HG02885 (cell line): ENCODE measurements at regions not wholly inside any gene's neighbourhood (a gene's known extent, or its start where the extent isn't known, plus 50 kb on each side); places are given as distances from the start of the nearest gene placed in this dataset.

ENCODE experiments used
- ATAC-seq: cut with Tn5 transposase; IDR thresholded peaks from one replicate; pipeline ENCODE4 v1.9.1; 2021; ENCODE audit warnings: mild to moderate bottlenecking; ENCODE audit not compliant: unreplicated experiment, poor library complexity

DNA sequence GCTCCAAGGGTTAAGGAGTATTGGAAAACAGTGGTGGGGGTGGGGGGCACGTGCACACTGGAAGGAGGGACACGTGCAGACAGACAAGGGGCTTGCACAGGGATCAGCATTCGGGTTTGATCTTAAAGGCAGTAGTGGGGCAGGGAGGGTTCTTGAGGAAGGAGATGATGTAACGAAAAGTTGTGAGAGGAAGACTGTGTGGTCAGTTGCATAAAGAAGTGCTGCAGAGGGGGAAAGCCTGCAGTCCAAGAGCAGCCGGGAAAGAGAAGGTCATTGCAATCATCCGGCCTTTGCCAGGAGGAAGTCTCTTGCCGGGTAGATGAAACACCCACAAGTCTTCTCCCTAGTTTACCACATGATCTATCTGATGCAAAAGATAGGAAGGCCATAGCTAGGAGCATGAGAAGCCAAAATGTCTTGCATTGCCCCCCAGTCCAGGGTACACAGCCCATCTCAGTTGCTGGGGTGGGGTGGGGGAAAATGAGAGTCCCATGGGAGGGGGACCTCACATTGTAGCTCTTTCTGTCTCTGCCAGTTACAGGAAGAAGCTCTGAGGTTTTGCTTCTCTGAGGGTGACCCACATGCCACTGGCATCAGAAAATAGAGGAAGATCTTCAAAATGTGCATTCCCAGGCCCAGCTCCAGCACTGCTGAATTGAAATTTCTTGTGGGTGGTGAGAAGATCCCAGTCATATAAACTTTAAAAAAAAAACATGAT lies 202.5 kb upstream of the RAB4A start:
- no peak for ATAC-seq

- ATAC-seq = no peak
These were observed 201.7 kb upstream of the RAB4A start for GRCh38 chr1:229069176-229069575.

- ATAC-seq = no peak
These were observed 200.7 kb upstream of the RAB4A start for GRCh38 chr1:229070168-229070567.

- no peak for ATAC-seq
These were observed 197.7 kb upstream of the RAB4A start for GRCh38 chr1:229073251-229073650.

DNA sequence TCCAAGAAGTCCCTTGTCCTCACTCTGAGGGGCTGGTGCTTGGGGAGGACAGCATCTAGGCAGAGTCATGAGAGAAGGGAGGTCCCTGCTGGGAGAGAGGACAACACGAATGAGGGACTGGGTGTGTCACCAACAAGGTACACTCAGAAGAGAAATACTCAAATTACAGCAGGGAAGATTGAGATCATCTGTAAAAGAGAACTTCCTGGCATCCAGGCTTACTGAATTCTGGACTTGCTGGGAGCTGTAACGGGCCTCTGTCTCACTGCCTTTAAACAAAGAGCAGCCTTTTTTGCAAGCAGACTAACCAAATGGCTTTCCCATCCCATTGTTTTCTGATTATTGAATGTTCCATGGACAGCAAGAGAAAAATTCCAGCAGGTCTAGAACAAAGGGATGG lies 195.7 kb upstream of the RAB4A start:
- no peak for ATAC-seq

- ATAC-seq = no peak
These were observed 195.2 kb upstream of the RAB4A start for GRCh38 chr1:229075716-229076115.

DNA sequence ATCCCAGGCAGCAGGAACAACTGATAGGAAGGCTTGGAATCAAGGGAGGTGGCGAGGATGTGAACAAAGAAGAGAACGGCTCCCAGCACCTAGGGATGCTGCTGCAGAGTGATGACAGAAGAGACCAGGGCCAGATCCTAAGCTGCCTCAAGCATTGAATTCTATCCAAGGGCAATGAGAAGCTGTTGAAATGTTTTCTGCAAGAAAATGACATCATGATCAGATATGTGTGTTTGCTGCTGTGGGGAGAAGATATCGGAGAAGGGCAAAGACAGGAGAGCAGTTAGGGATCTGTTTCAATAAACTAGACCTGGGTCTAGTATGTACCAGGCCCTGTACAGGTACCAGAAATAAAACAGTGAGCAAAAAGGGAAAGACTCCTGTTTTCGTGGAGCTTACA lies 194.7 kb upstream of the RAB4A start:
- no peak for ATAC-seq

DNA sequence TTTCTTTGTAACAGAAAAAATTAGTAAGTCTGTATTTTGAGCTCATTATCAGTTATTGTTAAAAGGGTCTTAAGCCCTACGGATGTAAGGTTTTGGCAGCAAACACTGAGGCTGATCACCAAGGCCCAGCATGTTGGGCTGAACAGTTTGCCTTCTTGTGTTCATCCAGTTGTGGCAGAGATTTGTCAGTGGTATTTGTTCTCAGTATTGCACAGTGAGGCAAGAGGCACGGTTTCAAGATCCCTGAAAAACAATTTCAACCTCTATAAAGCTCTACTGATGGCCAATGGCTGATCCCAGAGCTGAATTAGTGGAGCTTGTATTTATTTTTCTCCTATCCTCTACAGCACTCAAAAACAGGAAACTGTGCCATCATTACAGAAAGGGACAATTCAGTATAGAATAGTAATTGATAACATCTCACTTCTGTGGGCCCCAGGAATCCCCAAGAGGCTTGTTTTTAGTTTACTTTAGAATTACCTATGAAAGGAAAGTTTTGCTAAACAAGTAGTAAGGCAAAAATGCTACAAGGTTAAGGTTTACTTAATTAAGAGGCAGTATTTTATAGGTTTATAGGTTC lies 191.8 kb upstream of the RAB4A start:
- ATAC-seq = no peak

- ATAC-seq = no peak
These were observed 190.6 kb upstream of the RAB4A start for GRCh38 chr1:229080361-229080760.

DNA sequence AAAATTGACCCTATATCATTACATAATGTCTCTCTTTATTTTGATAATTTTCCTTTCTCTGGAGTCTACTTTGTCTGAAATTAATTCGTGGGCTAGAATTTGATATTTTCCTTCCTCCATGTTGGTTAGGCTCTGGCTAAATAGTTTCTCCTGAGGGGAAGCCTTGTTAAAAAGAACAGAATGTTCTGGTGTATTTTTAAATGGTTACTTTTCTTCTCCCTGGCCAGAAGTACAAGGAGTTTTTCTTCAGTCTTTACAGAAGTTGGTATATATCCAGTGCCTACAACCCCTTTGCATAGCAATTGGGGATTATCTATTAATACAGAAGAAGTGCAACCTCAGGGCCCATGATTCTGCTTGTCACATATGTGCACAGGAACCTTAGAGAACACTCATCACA lies 185.6 kb upstream of the RAB4A start:
- no peak for ATAC-seq

- ATAC-seq = no peak
These were observed 184.8 kb upstream of the RAB4A start for GRCh38 chr1:229086091-229086490.

GRCh38 chr1:229086686-229087085 lies 184.2 kb upstream of the RAB4A start:
- no peak for ATAC-seq

DNA sequence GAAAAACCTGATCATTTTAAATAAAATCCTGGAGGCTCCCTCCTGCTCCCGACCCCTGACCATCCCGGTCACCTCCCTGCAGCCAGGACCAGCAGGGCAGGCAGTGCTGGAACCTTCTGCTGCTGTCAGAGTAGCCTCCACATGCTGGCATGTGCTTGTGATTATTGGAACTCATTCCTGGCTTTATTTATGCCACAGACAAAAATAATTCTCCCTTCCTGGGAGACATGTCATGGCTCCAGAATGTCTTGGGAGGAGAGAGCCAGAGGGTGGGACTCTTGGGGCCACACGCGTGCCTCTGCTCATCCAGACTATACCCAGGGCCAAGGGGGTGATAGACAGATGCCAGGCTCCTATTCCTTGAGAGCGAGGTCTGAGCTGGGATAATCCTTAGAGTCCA lies 183.6 kb upstream of the RAB4A start:
- ATAC-seq = no peak

DNA sequence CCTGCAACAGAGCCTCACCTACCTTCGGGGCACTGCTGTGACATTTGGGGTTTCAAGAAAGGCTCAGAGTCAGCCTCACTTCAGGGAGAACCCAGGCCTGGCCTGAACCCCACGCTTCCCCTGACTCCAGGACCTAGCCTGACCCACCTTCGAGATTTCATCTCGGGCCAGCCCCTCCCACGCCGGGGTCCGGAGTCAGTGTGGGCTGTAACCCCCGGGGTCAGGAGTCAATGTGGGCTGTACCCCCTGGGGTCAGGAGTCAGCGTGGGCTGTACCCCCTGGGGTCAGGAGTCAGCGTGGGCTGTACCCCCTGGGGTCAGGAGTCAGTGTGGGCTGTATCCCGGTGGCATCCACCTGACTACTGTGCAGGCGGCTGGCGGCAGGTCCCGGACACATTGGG lies 183.0 kb upstream of the RAB4A start:
- ATAC-seq = no peak

GRCh38 chr1:229088711-229089110 lies 182.2 kb upstream of the RAB4A start:
- ATAC-seq = no peak

GRCh38 chr1:229089586-229090208 lies 181.2 kb upstream of the RAB4A start:
- ATAC-seq = no peak

- no peak for ATAC-seq
These were observed 179.2 kb upstream of the RAB4A start for GRCh38 chr1:229091721-229092136.

GRCh38 chr1:229092377-229093237 lies 178.3 kb upstream of the RAB4A start:
- no peak for ATAC-seq

DNA sequence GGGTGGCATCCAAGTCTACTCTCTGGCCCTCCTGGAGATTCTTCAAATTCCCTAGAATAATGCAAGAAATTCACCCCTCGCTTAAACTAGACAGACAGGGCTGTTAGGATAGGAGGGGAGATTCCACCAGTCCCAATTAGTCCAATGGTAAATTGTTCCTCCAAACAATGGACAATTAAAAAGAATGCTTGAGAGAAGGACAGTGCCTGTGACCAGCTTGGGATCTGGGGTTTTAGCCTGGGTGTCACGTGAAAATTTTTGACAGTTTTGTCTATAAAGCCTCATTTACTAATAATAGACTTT lies 177.7 kb upstream of the RAB4A start:
- ATAC-seq = no peak

GRCh38 chr1:229093609-229094336 lies 177.1 kb upstream of the RAB4A start:
- ATAC-seq = no peak
